IMR-90 (cell line): ENCODE measurements at regions not wholly inside any gene's neighbourhood (a gene's known extent, or its start where the extent isn't known, plus 50 kb on each side); places are given as distances from the start of the nearest gene placed in this dataset.

Experiments
- ATAC-seq: fragments of 200-7000 bp; cut with Tn5 transposase; 2 replicates; pipeline ENCODE4 v1.9.1; 2020; ENCODE audit warnings: low read depth, mild to moderate bottlenecking, moderate library complexity
- BruUV-seq: library from RNA; stranded (reverse); fragments of 400-500 nt; replicated peaks from 2 replicates; lab custom pipeline; 2021; lab: Mats Ljungman, UMichigan
- CTCF ChIA-PET: fragments of 300-600 bp; formaldehyde crosslinking; extraction: SDS; loops from one replicate; lab custom pipeline; 2021; ENCODE audit warnings: antibody characterized with exemption; lab: Yijun Ruan, JAX
- POLR2A ChIA-PET: fragments of 300-600 bp; sonication (Branson Sonifier 250); formaldehyde crosslinking; loops from one replicate; lab custom pipeline; 2022; ENCODE audit warnings: antibody characterized with exemption; ENCODE audit not compliant: unreplicated experiment; lab: Charles Lee
- DNase-seq: peaks from one replicate; pipeline ENCODE4 v3.0.0; 2013
- H2AFZ ChIP-seq: replicated peaks from 2 replicates; pipeline ENCODE3; 2013; ENCODE audit warnings: low read length, mild to moderate bottlenecking; ENCODE audit not compliant: poor library complexity
- H2AK5ac ChIP-seq: 2 replicates; pipeline ENCODE4 v1.6.1; 2013; ENCODE audit warnings: low read depth, low read length, inconsistent platforms
- H2AK9ac ChIP-seq: replicated peaks from 2 replicates; pipeline ENCODE3; 2013; ENCODE audit warnings: mild to moderate bottlenecking, low read depth, low read length, moderate library complexity; ENCODE audit not compliant: poor library complexity
- H2BK120ac ChIP-seq: 2 replicates; pipeline ENCODE4 v1.6.1; 2013; ENCODE audit warnings: low read depth, low read length, inconsistent platforms
- H2BK15ac ChIP-seq: 3 replicates; pipeline ENCODE4 v1.6.1; 2013; ENCODE audit warnings: low read depth, low read length, inconsistent platforms
- H2BK20ac ChIP-seq: 2 replicates; pipeline ENCODE4 v1.6.1; 2013; ENCODE audit warnings: low read depth, mild to moderate bottlenecking, inconsistent platforms, low read length, moderate library complexity
- H2BK5ac ChIP-seq: 2 replicates; pipeline ENCODE4 v1.6.1; 2013; ENCODE audit warnings: mild to moderate bottlenecking, low read depth, low read length, inconsistent platforms; ENCODE audit not compliant: poor library complexity, severe bottlenecking
- H3K14ac ChIP-seq: replicated peaks from 2 replicates; pipeline ENCODE4 v1.6.1; 2013; ENCODE audit warnings: low read depth, low read length, inconsistent platforms
- H3K18ac ChIP-seq: 2 replicates; pipeline ENCODE4 v1.6.1; 2013; ENCODE audit warnings: low read depth, low read length, control low read depth
- H3K23ac ChIP-seq: 2 replicates; pipeline ENCODE4 v1.6.1; 2013; ENCODE audit warnings: low read depth, low read length, inconsistent platforms
- H3K27ac ChIP-seq: 2 replicates; pipeline ENCODE4 v1.5.1; 2013; ENCODE audit warnings: mild to moderate bottlenecking, control low read depth, low read length; ENCODE audit not compliant: insufficient read depth
- H3K27me3 ChIP-seq: 2 replicates; pipeline ENCODE4 v1.6.1; 2013; ENCODE audit warnings: low read length; ENCODE audit not compliant: control insufficient read depth, insufficient read depth
- H3K36me3 ChIP-seq: 2 replicates; pipeline ENCODE4 v1.6.1; 2013; ENCODE audit warnings: low read length, mixed read lengths; ENCODE audit not compliant: control insufficient read depth, insufficient read depth
- H3K4ac ChIP-seq: 2 replicates; pipeline ENCODE4 v1.6.1; 2013; ENCODE audit warnings: low read depth, low read length, inconsistent platforms
- H3K4me1 ChIP-seq: 2 replicates; pipeline ENCODE4 v1.6.1; 2013; ENCODE audit warnings: low read length, mixed read lengths; ENCODE audit not compliant: control insufficient read depth, insufficient read depth
- H3K4me2 ChIP-seq: 2 replicates; pipeline ENCODE4 v1.6.1; 2013; ENCODE audit warnings: low read depth, mild to moderate bottlenecking, control low read depth, low read length, moderate library complexity
- H3K4me3 ChIP-seq: 2 replicates; pipeline ENCODE4 v1.5.1; 2013; ENCODE audit warnings: low read depth, mild to moderate bottlenecking, control low read depth, low read length, moderate library complexity; ENCODE audit not compliant: insufficient read depth
- H3K56ac ChIP-seq: 2 replicates; pipeline ENCODE4 v1.6.1; 2013; ENCODE audit warnings: low read length, inconsistent platforms; ENCODE audit not compliant: insufficient read depth; ENCODE audit errors: extremely low read depth
- H3K79me1 ChIP-seq, 2 experiments: 2 replicates each; pipeline ENCODE4 v1.6.1; 2013; ENCODE audit warnings: low read length in 2 of 2, inconsistent platforms in 1 of 2, low read depth in 1 of 2
- H3K9ac ChIP-seq: 2 replicates; pipeline ENCODE4 v1.6.1; 2013; ENCODE audit warnings: low read depth, low read length, control low read depth
- H3K9me1 ChIP-seq: 2 replicates; pipeline ENCODE4 v1.6.1; 2013; ENCODE audit warnings: low read length, inconsistent platforms; ENCODE audit not compliant: insufficient read depth
- H3K9me3 ChIP-seq: 2 replicates; pipeline ENCODE4 v1.6.1; 2013; ENCODE audit warnings: low read length; ENCODE audit not compliant: control insufficient read depth, insufficient read depth
- H4K20me1 ChIP-seq: 2 replicates; pipeline ENCODE4 v1.6.1; 2013; ENCODE audit warnings: low read length, inconsistent platforms; ENCODE audit not compliant: insufficient read depth
- H4K5ac ChIP-seq: 2 replicates; pipeline ENCODE4 v1.6.1; 2013; ENCODE audit warnings: mild to moderate bottlenecking, low read depth, low read length, control low read depth
- H4K8ac ChIP-seq, 2 experiments: 2 replicates each; pipeline ENCODE4 v1.6.1; 2013; ENCODE audit warnings: low read depth in 2 of 2, low read length in 2 of 2, control low read depth in 1 of 2, inconsistent platforms in 1 of 2
- H4K91ac ChIP-seq: 2 replicates; pipeline ENCODE4 v1.6.1; 2013; ENCODE audit warnings: low read depth, low read length, inconsistent platforms; ENCODE audit not compliant: insufficient read depth
- BHLHE40 ChIP-seq: fragments of 150-350 bp; IDR thresholded peaks from 2 replicates; pipeline ENCODE4 v1.6.1; 2016; ENCODE audit warnings: mild to moderate bottlenecking, low read depth, low read length
- CHD1 ChIP-seq: IDR thresholded peaks from 2 replicates; pipeline ENCODE4 v1.6.1; 2012; ENCODE audit warnings: low read depth, low read length, improper control_type of control experiment
- MAFK ChIP-seq: IDR thresholded peaks from 2 replicates; pipeline ENCODE4 v1.6.1; 2012; ENCODE audit warnings: low read depth, low read length, improper control_type of control experiment
- MAZ ChIP-seq: IDR thresholded peaks from 2 replicates; pipeline ENCODE4 v1.6.1; 2012; ENCODE audit warnings: low read depth, mild to moderate bottlenecking, low read length, improper control_type of control experiment, moderate library complexity, borderline replicate concordance
- MXI1 ChIP-seq: IDR thresholded peaks from 2 replicates; pipeline ENCODE4 v1.6.1; 2012; ENCODE audit warnings: low read depth, mild to moderate bottlenecking, low read length, moderate library complexity, borderline replicate concordance
- RAD21 ChIP-seq: IDR thresholded peaks from 2 replicates; pipeline ENCODE4 v1.6.1; 2012; ENCODE audit warnings: low read length, improper control_type of control experiment
- RCOR1 ChIP-seq: IDR thresholded peaks from 2 replicates; pipeline ENCODE4 v1.6.1; 2012; ENCODE audit warnings: mild to moderate bottlenecking, low read length, improper control_type of control experiment; ENCODE audit not compliant: insufficient replicate concordance
- RFX5 ChIP-seq: IDR thresholded peaks from 2 replicates; pipeline ENCODE4 v1.8.0; 2012; ENCODE audit warnings: low read depth, mild to moderate bottlenecking, low read length, moderate library complexity
- WGBS, 2 experiments: methylation state at CpG; one replicate each; pipeline versions ENCODE4 v1.1.5 to v1.1.7; 2013; ENCODE audit warnings: missing lambda C conversion rate in 2 of 2; ENCODE audit not compliant: insufficient read length in 1 of 2; ENCODE audit errors: extremely low coverage in 2 of 2; 5-methylcytosine and 5-hydroxymethylcytosine counted together
- dilution Hi-C: fragments of 300-500 bp; cut with HindIII; formaldehyde crosslinking; loops from one replicate; pipeline ENCODE4 v1.14.3; 2018; ENCODE audit warnings: low sequenced_read_pairs; ENCODE audit not compliant: unreplicated experiment
- in situ Hi-C: fragments of 300-500 bp; cut with MboI; formaldehyde crosslinking; loops from 3 replicates; pipeline ENCODE4 v1.14.3; 2019; ENCODE audit warnings: low sequenced_read_pairs, inconsistent platforms, mixed read lengths
- intact Hi-C: fragments of 100-400 bp; cut with micrococcal nuclease; formaldehyde crosslinking; loops from 2 replicates; pipeline ENCODE4 v1.10.0; 2022
- TF ChIP-seq, protein P1 (sequence below): fragments of 150-350 bp; IDR thresholded peaks from 2 replicates; pipeline ENCODE4 v1.6.1; 2017; ENCODE audit warnings: mild to moderate bottlenecking, antibody characterized with exemption, low read length, low read depth

DNA sequence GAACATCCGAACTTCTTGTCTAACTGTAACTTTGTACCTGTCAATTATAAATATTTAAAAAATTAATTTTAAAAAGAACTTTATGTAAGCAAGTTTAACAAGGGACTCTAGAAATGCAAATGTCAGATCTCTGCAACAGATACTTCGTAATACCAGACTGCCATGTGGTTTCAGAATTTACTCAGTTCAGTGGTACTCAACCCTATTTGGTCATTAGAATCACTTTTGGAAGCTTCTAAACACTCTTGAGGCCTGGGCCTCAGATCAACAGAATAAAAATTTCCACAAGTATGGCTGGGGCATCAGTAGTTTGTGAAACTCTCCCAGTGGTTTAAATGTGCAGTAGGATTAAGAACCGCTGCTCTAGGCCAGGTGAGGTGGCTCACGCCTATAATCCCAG lies 139.5 kb upstream of the SMYD2 start:
- no peaks in the 10 kb centered on the region for H3K36me3 ChIP-seq
- no peak overlapping the region for H2BK120ac ChIP-seq
- H4K91ac ChIP-seq, result no peak overlapping the region
- H3K18ac ChIP-seq, result no peak overlapping the region
- H2BK15ac ChIP-seq, result no peak overlapping the region
- no peak overlapping the region for H3K4me2 ChIP-seq
- no peak overlapping the region for H3K14ac ChIP-seq
- H3K9ac ChIP-seq, result no peak overlapping the region
- H3K27me3 ChIP-seq, result no peaks in the 10 kb centered on the region; the same call in 1 of the 2 replicates
- ChIA-PET CTCF (no interaction called here), POLR2A (no interaction called here)
- no peaks in the 10 kb centered on the region for H4K20me1 ChIP-seq
- no peak overlapping the region for H4K5ac ChIP-seq
- dilution Hi-C loops, result no loop called here
- no CpG with 5 or more reads among the region's 4 CpGs for WGBS, 2 experiments
- TF ChIP-seq MXI1 (no peak), CHD1 (no peak), RCOR1 (no peak), MAFK (no peak), RFX5 (no peak), MAZ (no peak), BHLHE40 (no peak), RAD21 (no peak)
- TF ChIP-seq, protein P1, sequence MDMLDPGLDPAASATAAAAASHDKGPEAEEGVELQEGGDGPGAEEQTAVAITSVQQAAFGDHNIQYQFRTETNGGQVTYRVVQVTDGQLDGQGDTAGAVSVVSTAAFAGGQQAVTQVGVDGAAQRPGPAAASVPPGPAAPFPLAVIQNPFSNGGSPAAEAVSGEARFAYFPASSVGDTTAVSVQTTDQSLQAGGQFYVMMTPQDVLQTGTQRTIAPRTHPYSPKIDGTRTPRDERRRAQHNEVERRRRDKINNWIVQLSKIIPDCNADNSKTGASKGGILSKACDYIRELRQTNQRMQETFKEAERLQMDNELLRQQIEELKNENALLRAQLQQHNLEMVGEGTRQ, result no peak
- H4K8ac ChIP-seq, result no peak overlapping the region
- no peak overlapping the region for H3K56ac ChIP-seq
- no peak overlapping the region for H3K4ac ChIP-seq
- no TSS peak for BruUV-seq
- H3K27ac ChIP-seq, result no peak overlapping the region
- no peaks in the 10 kb centered on the region for H3K9me3 ChIP-seq
- intact Hi-C loops, result no loop called here
- H3K79me1 ChIP-seq, result no peaks in the 10 kb centered on the region
- H2AK9ac ChIP-seq, result no peak overlapping the region
- DNase-seq, result no peak
- no peak overlapping the region for H2AK5ac ChIP-seq
- no peak overlapping the region for H3K4me3 ChIP-seq
- no peak overlapping the region for H2BK20ac ChIP-seq
- H2AFZ ChIP-seq, result no peak overlapping the region
- no peak overlapping the region for H3K23ac ChIP-seq
- ATAC-seq, result no peak
- H3K9me1 ChIP-seq, result no peaks in the 10 kb centered on the region
- in situ Hi-C loops, result no loop called here
- H2BK5ac ChIP-seq, result no peak overlapping the region
- H3K4me1 ChIP-seq, result no peaks in the 10 kb centered on the region
